Tibial nerve (tissue), 3 donors: ENCODE measurements at regions not wholly inside any gene's neighbourhood (a gene's known extent, or its start where the extent isn't known, plus 50 kb on each side); places are given as distances from the start of the nearest gene placed in this dataset.
"Not testable (repeated sequence)": the region's sequence is repeated elsewhere in the genome, so short reads cannot be mapped to it uniquely, and the experiment has no call there.

Experiments used
- CTCF ChIP-seq, 5 experiments: fragments of 200-600 bp in 3 of 5; fragments of 450-650 bp in 2 of 5; sonication (generic) in 3 of 5; IDR thresholded peaks; one replicate each; pipeline ENCODE4 v1.5.1; 2016 to 2019; ENCODE audit warnings: antibody characterized with exemption in 5 of 5, mild to moderate bottlenecking in 3 of 5, moderate library complexity in 2 of 5
- POLR2A ChIP-seq, 2 donors: fragments of 450-650 bp; IDR thresholded peaks; one replicate each; pipeline ENCODE4 v1.6.1; 2017; ENCODE audit warnings: antibody characterized with exemption in 2 of 2, mild to moderate bottlenecking in 2 of 2, moderate library complexity in 2 of 2

DNA sequence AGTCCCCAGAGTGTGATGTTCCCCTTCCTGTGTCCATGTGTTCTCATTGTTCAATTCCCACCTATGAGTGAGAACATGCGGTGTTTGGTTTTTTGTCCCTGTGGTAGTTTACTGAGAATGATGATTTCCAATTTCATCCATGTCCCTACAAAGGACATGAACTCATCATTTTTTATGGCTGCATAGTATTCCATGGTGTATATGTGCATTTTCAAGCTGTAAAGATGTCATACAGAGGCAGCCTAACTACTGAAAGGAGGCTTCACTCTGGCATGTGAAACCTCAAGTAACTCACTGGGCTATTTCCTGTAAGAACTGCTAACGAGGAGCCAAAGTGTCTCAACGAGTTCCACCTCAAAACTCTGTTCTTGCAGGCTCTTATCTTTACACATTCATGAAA, 113.8 kb upstream of the FAT1 start:
- TF ChIP-seq CTCF, POLR2A (IDR thresholded peaks at IDR 0.05): not testable (repeated sequence)
